ENCODE measurements at regions not wholly inside any gene's neighbourhood (a gene's known extent, or its start where the extent isn't known, plus 50 kb on each side); places are given as distances from the start of the nearest gene placed in this dataset.

GRCh38 chr6:94362061-94362864 lies 942.9 kb upstream of the EPHA7 start:
- Mint-ChIP-seq H3K4me1 (ENCODE audit: low read depth) (no peaks in the 10 kb centered on the region), H3K9me3 (ENCODE audit: low read depth) (no peaks in the 10 kb centered on the region), H3K27ac (ENCODE audit: unreplicated experiment) (no peak overlapping the region), H3K4me3 (ENCODE audit: unreplicated experiment) (no peak overlapping the region), H3K27me3 (ENCODE audit: low read depth) (no peaks in the 10 kb centered on the region), H3K36me3 (ENCODE audit: low read depth) (no peaks in the 10 kb centered on the region)
- no peak for TF ChIP-seq CTCF (IDR thresholded peaks at IDR 0.05)
- peak; percentile 74 for DNase-seq (ENCODE audit: low spot score)

- no peak for TF ChIP-seq CTCF (IDR thresholded peaks at IDR 0.05)
- Mint-ChIP-seq H3K9me3 (ENCODE audit: low read depth) (no peaks in the 10 kb centered on the region), H3K27ac (ENCODE audit: unreplicated experiment) (no peak overlapping the region)
Observed at GRCh38 chr6:94361304-94362060, 942.1 kb upstream of the EPHA7 start.

GRCh38 chr6:94357381-94357980 lies 938.1 kb upstream of the EPHA7 start:
- Mint-ChIP-seq H3K27ac (ENCODE audit: unreplicated experiment) (no peak overlapping the region), H3K36me3 (ENCODE audit: low read depth) (no peaks in the 10 kb centered on the region), H3K9me3 (ENCODE audit: low read depth) (no peaks in the 10 kb centered on the region), H3K4me1 (ENCODE audit: low read depth) (no peaks in the 10 kb centered on the region), H3K4me3 (ENCODE audit: unreplicated experiment) (no peak overlapping the region), H3K27me3 (ENCODE audit: low read depth) (no peaks in the 10 kb centered on the region)
- TF ChIP-seq CTCF (IDR thresholded peaks at IDR 0.05) = no peak
- no peak for DNase-seq (ENCODE audit: low spot score)

More at GRCh38 chr6:94361304-94362060, 942.1 kb upstream of the EPHA7 start:
- no peaks in the 10 kb centered on the region for H3K4me1 Mint-ChIP-seq (ENCODE audit: low read depth)
- no peak overlapping the region for H3K4me3 Mint-ChIP-seq (ENCODE audit: unreplicated experiment)
- peak; percentile 84 for DNase-seq (ENCODE audit: low spot score)
- H3K27me3 Mint-ChIP-seq (ENCODE audit: low read depth) = no peaks in the 10 kb centered on the region
- no peaks in the 10 kb centered on the region for H3K36me3 Mint-ChIP-seq (ENCODE audit: low read depth)

GRCh38 chr6:94350833-94351232 lies 931.5 kb upstream of the EPHA7 start:
- H3K36me3 Mint-ChIP-seq (ENCODE audit: low read depth) = no peaks in the 10 kb centered on the region
- no peak overlapping the region for H3K4me3 Mint-ChIP-seq (ENCODE audit: unreplicated experiment)
- no peak overlapping the region for H3K27ac Mint-ChIP-seq (ENCODE audit: unreplicated experiment)
- no peak for TF ChIP-seq CTCF (IDR thresholded peaks at IDR 0.05)
- no peaks in the 10 kb centered on the region for H3K9me3 Mint-ChIP-seq (ENCODE audit: low read depth)
- no peaks in the 10 kb centered on the region for H3K4me1 Mint-ChIP-seq (ENCODE audit: low read depth)
- no peaks in the 10 kb centered on the region for H3K27me3 Mint-ChIP-seq (ENCODE audit: low read depth)
- DNase-seq (ENCODE audit: low spot score) = no peak

GRCh38 chr6:94349227-94349626 lies 929.9 kb upstream of the EPHA7 start:
- Mint-ChIP-seq H3K4me1 (ENCODE audit: low read depth) (no peaks in the 10 kb centered on the region), H3K27ac (ENCODE audit: unreplicated experiment) (no peak overlapping the region), H3K27me3 (ENCODE audit: low read depth) (no peaks in the 10 kb centered on the region), H3K4me3 (ENCODE audit: unreplicated experiment) (no peak overlapping the region), H3K9me3 (ENCODE audit: low read depth) (no peaks in the 10 kb centered on the region), H3K36me3 (ENCODE audit: low read depth) (no peaks in the 10 kb centered on the region)
- no peak for TF ChIP-seq CTCF (IDR thresholded peaks at IDR 0.05)
- no peak for DNase-seq (ENCODE audit: low spot score)

Data from chondrocyte (in vitro differentiated cells).